ENCODE measurements at regions not wholly inside any gene's neighbourhood (a gene's known extent, or its start where the extent isn't known, plus 50 kb on each side); places are given as distances from the start of the nearest gene placed in this dataset.

- no peak for DNase-seq (ENCODE audit: low read depth in 2 of 2)
- peaks cover 2% of the 10 kb centered on the region for H3K27me3 ChIP-seq (ENCODE audit: control insufficient read depth, insufficient read depth, low read length)
- no peak overlapping the region for H3K4me2 ChIP-seq (ENCODE audit: extremely low read depth, insufficient read depth, low read length)
- H3K4me1 ChIP-seq (ENCODE audit: control insufficient read depth, extremely low read depth, insufficient read depth, low read length) = no peaks in the 10 kb centered on the region
- no peaks in the 10 kb centered on the region for H3K36me3 ChIP-seq (ENCODE audit: control insufficient read depth, insufficient read depth, low read length)
- no peak overlapping the region for H3K9ac ChIP-seq (ENCODE audit: insufficient read depth, low read length)
- no peaks in the 10 kb centered on the region for H3K79me2 ChIP-seq (ENCODE audit: control insufficient read depth, insufficient read depth, low read length)
- TF ChIP-seq EZH2 (IDR thresholded peaks at IDR 0.05; ENCODE audit: low read length, missing control alignments) = no peak
- TF ChIP-seq, protein P1, sequence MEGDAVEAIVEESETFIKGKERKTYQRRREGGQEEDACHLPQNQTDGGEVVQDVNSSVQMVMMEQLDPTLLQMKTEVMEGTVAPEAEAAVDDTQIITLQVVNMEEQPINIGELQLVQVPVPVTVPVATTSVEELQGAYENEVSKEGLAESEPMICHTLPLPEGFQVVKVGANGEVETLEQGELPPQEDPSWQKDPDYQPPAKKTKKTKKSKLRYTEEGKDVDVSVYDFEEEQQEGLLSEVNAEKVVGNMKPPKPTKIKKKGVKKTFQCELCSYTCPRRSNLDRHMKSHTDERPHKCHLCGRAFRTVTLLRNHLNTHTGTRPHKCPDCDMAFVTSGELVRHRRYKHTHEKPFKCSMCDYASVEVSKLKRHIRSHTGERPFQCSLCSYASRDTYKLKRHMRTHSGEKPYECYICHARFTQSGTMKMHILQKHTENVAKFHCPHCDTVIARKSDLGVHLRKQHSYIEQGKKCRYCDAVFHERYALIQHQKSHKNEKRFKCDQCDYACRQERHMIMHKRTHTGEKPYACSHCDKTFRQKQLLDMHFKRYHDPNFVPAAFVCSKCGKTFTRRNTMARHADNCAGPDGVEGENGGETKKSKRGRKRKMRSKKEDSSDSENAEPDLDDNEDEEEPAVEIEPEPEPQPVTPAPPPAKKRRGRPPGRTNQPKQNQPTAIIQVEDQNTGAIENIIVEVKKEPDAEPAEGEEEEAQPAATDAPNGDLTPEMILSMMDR (conservative IDR thresholded peaks at IDR 0.05 in 1 of 2, IDR thresholded peaks at IDR 0.05 in 1 of 2; ENCODE audit: low read depth in 1 of 2, low read length in 2 of 2) = no peak
- no peak overlapping the region for H3K27ac ChIP-seq (ENCODE audit: insufficient read depth, low read length)
- no peaks in the 10 kb centered on the region for H3K9me3 ChIP-seq (ENCODE audit: control insufficient read depth, insufficient read depth, low read depth, low read length)
- H3K4me3 ChIP-seq (replicated peaks in 1 of 4; ENCODE audit: control extremely low read depth in 1 of 4, insufficient read depth in 1 of 4, low read depth in 3 of 4, low read length in 4 of 4) = no peak overlapping the region
- H2AFZ ChIP-seq (ENCODE audit: low read length) = no peak overlapping the region
- H4K20me1 ChIP-seq (ENCODE audit: control insufficient read depth, extremely low read depth, insufficient read depth, low read length) = no peaks in the 10 kb centered on the region
Observed at GRCh38 chr5:37999593-37999992, 159.8 kb upstream of the GDNF start.

DNA sequence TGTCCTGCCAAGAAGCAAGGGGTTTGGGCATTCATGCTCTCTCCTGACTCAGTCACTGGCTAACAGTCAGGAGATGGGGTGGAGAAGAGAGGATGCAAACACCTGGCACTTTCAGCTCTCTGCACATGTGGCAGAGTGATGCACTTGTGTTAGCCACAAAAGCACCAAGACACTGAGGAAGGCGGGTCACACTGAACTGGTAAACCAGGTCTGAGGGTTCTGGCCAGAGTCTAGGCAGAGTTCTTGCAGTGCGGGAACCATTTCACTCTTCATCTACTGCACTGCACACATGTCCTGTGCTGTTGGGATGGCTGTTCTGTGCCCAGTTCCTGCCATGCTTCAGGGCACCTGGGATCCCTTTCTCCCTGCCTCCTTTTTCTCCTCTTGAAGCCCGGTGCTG is 157.1 kb upstream of the GDNF start:
- no peak overlapping the region for H3K27ac ChIP-seq (ENCODE audit: insufficient read depth, low read length)
- no peak overlapping the region for H3K9ac ChIP-seq (ENCODE audit: insufficient read depth, low read length)
- no peaks in the 10 kb centered on the region for H4K20me1 ChIP-seq (ENCODE audit: control insufficient read depth, extremely low read depth, insufficient read depth, low read length)

GRCh38 chr5:37994729-37995128 is 154.9 kb upstream of the GDNF start:
- Histone ChIP-seq H2AFZ (ENCODE audit: low read length) (no peak overlapping the region), H3K4me2 (ENCODE audit: extremely low read depth, insufficient read depth, low read length) (no peak overlapping the region), H3K9me3 (ENCODE audit: control insufficient read depth, insufficient read depth, low read depth, low read length) (no peaks in the 10 kb centered on the region), H3K79me2 (ENCODE audit: control insufficient read depth, insufficient read depth, low read length) (no peaks in the 10 kb centered on the region), H3K4me1 (ENCODE audit: control insufficient read depth, extremely low read depth, insufficient read depth, low read length) (no peaks in the 10 kb centered on the region), H3K27ac (ENCODE audit: insufficient read depth, low read length) (no peak overlapping the region), H3K36me3 (ENCODE audit: control insufficient read depth, insufficient read depth, low read length) (no peaks in the 10 kb centered on the region), H4K20me1 (ENCODE audit: control insufficient read depth, extremely low read depth, insufficient read depth, low read length) (no peaks in the 10 kb centered on the region), H3K4me3 (replicated peaks in 1 of 4; ENCODE audit: control extremely low read depth in 1 of 4, insufficient read depth in 1 of 4, low read depth in 3 of 4, low read length in 4 of 4) (no peak overlapping the region), H3K9ac (ENCODE audit: insufficient read depth, low read length) (no peak overlapping the region), H3K27me3 (ENCODE audit: control insufficient read depth, insufficient read depth, low read length) (peaks cover 3% of the 10 kb centered on the region)
- DNase-seq (ENCODE audit: low read depth in 2 of 2) = no peak
- TF ChIP-seq EZH2 (IDR thresholded peaks at IDR 0.05; ENCODE audit: low read length, missing control alignments) = no peak
- TF ChIP-seq, protein P1 (conservative IDR thresholded peaks at IDR 0.05 in 1 of 2, IDR thresholded peaks at IDR 0.05 in 1 of 2; ENCODE audit: low read depth in 1 of 2, low read length in 2 of 2) = no peak

More for the DNA sequence above, 157.1 kb upstream of the GDNF start:
- Histone ChIP-seq H3K4me3 (replicated peaks in 1 of 4; ENCODE audit: control extremely low read depth in 1 of 4, insufficient read depth in 1 of 4, low read depth in 3 of 4, low read length in 4 of 4) (no peak overlapping the region), H3K79me2 (ENCODE audit: control insufficient read depth, insufficient read depth, low read length) (no peaks in the 10 kb centered on the region), H3K27me3 (ENCODE audit: control insufficient read depth, insufficient read depth, low read length) (peaks cover 3% of the 10 kb centered on the region), H3K36me3 (ENCODE audit: control insufficient read depth, insufficient read depth, low read length) (no peaks in the 10 kb centered on the region), H3K4me2 (ENCODE audit: extremely low read depth, insufficient read depth, low read length) (no peak overlapping the region), H3K4me1 (ENCODE audit: control insufficient read depth, extremely low read depth, insufficient read depth, low read length) (no peaks in the 10 kb centered on the region), H2AFZ (ENCODE audit: low read length) (no peak overlapping the region), H3K9me3 (ENCODE audit: control insufficient read depth, insufficient read depth, low read depth, low read length) (no peaks in the 10 kb centered on the region)
- no peak for DNase-seq (ENCODE audit: low read depth in 2 of 2)
- no peak for TF ChIP-seq EZH2 (IDR thresholded peaks at IDR 0.05; ENCODE audit: low read length, missing control alignments)
- TF ChIP-seq, protein P1 (conservative IDR thresholded peaks at IDR 0.05 in 1 of 2, IDR thresholded peaks at IDR 0.05 in 1 of 2; ENCODE audit: low read depth in 1 of 2, low read length in 2 of 2) = no peak
